SK-N-SH treated with all-trans-retinoic acid at 6 μM for 48 hours (cell line): ENCODE measurements at regions not wholly inside any gene's neighbourhood (a gene's known extent, or its start where the extent isn't known, plus 50 kb on each side); places are given as distances from the start of the nearest gene placed in this dataset.
"Not testable (repeated sequence)": the region's sequence is repeated elsewhere in the genome, so short reads cannot be mapped to it uniquely, and the experiment has no call there.

Source experiments
- ATAC-seq: fragments of 200-7000 bp; cut with Tn5 transposase; 3 replicates; pipeline ENCODE4 v1.9.1; 2020; ENCODE audit warnings: mild to moderate bottlenecking, moderate library complexity
- ARNTL ChIP-seq: fragments of 450-650 bp; formaldehyde crosslinking; IDR thresholded peaks from 2 replicates; pipeline ENCODE4 v1.5.0; 2020; ENCODE audit warnings: low read depth, mild to moderate bottlenecking, moderate library complexity, borderline replicate concordance
- BACH2 ChIP-seq: fragments of 250-450 bp; sonication (Bioruptor Pico); IDR thresholded peaks from 2 replicates; pipeline ENCODE4 v1.9.0; 2021; ENCODE audit warnings: mild to moderate bottlenecking, borderline replicate concordance
- CREB5 ChIP-seq: fragments of 250-450 bp; sonication (Bioruptor Pico); IDR thresholded peaks from 2 replicates; pipeline ENCODE4 v1.5.1; 2020; ENCODE audit warnings: low read depth, mild to moderate bottlenecking, moderate library complexity
- CSDC2 ChIP-seq: fragments of 250-450 bp; sonication (Bioruptor Pico); IDR thresholded peaks from 2 replicates; pipeline ENCODE4 v1.5.0; 2020; ENCODE audit warnings: mild to moderate bottlenecking, moderate library complexity
- CSRNP3 ChIP-seq: fragments of 250-450 bp; sonication (Bioruptor Pico); IDR thresholded peaks from 2 replicates; pipeline ENCODE4 v1.5.1; 2021; ENCODE audit warnings: mild to moderate bottlenecking, moderate library complexity
- ISL1 ChIP-seq: fragments of 250-450 bp; sonication (Bioruptor Pico); IDR thresholded peaks from 2 replicates; pipeline ENCODE4 v2.1.2; 2022; ENCODE audit warnings: mild to moderate bottlenecking, moderate library complexity
- OSR1 ChIP-seq: fragments of 250-450 bp; sonication (Bioruptor Pico); IDR thresholded peaks from 2 replicates; pipeline ENCODE4 v1.8.0; 2022; ENCODE audit warnings: moderate library complexity, mild to moderate bottlenecking, inconsistent platforms
- PATZ1 ChIP-seq: fragments of 250-450 bp; sonication (Bioruptor Pico); IDR thresholded peaks from 2 replicates; pipeline ENCODE4 v1.8.0; 2020; ENCODE audit warnings: mild to moderate bottlenecking, moderate library complexity, borderline replicate concordance
- POU6F1 ChIP-seq: fragments of 250-450 bp; sonication (Bioruptor Pico); IDR thresholded peaks from 2 replicates; pipeline ENCODE4 v1.8.0; 2021; ENCODE audit warnings: low read depth, mild to moderate bottlenecking, moderate library complexity, borderline replicate concordance
- SNAI2 ChIP-seq: fragments of 250-450 bp; sonication (Bioruptor Pico); IDR thresholded peaks from 2 replicates; pipeline ENCODE4 v1.5.0; 2020; ENCODE audit warnings: mild to moderate bottlenecking, moderate library complexity
- TOX ChIP-seq: fragments of 250-450 bp; sonication (Bioruptor Pico); IDR thresholded peaks from 2 replicates; pipeline ENCODE4 v1.8.0; 2021; ENCODE audit warnings: mild to moderate bottlenecking, moderate library complexity, borderline replicate concordance
- TSHZ2 ChIP-seq: fragments of 250-450 bp; sonication (Bioruptor Pico); IDR thresholded peaks from 2 replicates; pipeline ENCODE4 v1.5.0; 2020; ENCODE audit warnings: mild to moderate bottlenecking, moderate library complexity
- ZC3H10 ChIP-seq: fragments of 250-450 bp; sonication (Bioruptor Pico); IDR thresholded peaks from 2 replicates; pipeline ENCODE4 v1.5.1; 2021; ENCODE audit warnings: mild to moderate bottlenecking, moderate library complexity
- ZNF565 ChIP-seq: fragments of 450-650 bp; formaldehyde crosslinking; conservative IDR thresholded peaks from 2 replicates; pipeline ENCODE4 v1.5.0; 2020; ENCODE audit warnings: low read depth, mild to moderate bottlenecking, moderate library complexity
- ZNF70 ChIP-seq: fragments of 450-650 bp; formaldehyde crosslinking; IDR thresholded peaks from 2 replicates; pipeline ENCODE4 v1.5.0; 2020; ENCODE audit warnings: mild to moderate bottlenecking, moderate library complexity
- ZNF8 ChIP-seq: fragments of 450-650 bp; formaldehyde crosslinking; IDR thresholded peaks from 2 replicates; pipeline ENCODE4 v1.5.0; 2020; ENCODE audit warnings: mild to moderate bottlenecking, moderate library complexity

- TF ChIP-seq TSHZ2 (CRISPR knock-in tag), result no peak
- no peak for TF ChIP-seq CSDC2
- no peak for TF ChIP-seq CSRNP3 (CRISPR knock-in tag)
These were observed 211.5 kb upstream of the FKBP1C start (continued) for GRCh38 chr6:62999796-63000195.

- not testable (repeated sequence) for ATAC-seq
These were observed 205.3 kb upstream of the FKBP1C start for GRCh38 chr6:63006018-63006417.

- ATAC-seq, result not testable (repeated sequence)
These were observed 200.3 kb upstream of the FKBP1C start for GRCh38 chr6:63010962-63011361.

GRCh38 chr6:63014290-63014689, 197.0 kb upstream of the FKBP1C start:
- TF ChIP-seq PATZ1 (CRISPR knock-in tag) (no peak), ZNF565 (no peak), ZNF70 (no peak), CSDC2 (no peak), CREB5 (CRISPR knock-in tag) (no peak), ZC3H10 (no peak), ISL1 (CRISPR knock-in tag) (no peak), POU6F1 (no peak), ARNTL (no peak), ZNF8 (no peak), SNAI2 (CRISPR knock-in tag) (no peak), OSR1 (CRISPR knock-in tag) (no peak), TOX (CRISPR knock-in tag) (no peak), BACH2 (CRISPR knock-in tag) (no peak), TSHZ2 (CRISPR knock-in tag) (no peak)
- TF ChIP-seq, all 23 proteins: peak for 0
- no peak for ATAC-seq
